MV-4-11 (cell line): ENCODE measurements at regions not wholly inside any gene's neighbourhood (a gene's known extent, or its start where the extent isn't known, plus 50 kb on each side); places are given as distances from the start of the nearest gene placed in this dataset.
"Not testable (repeated sequence)": the region's sequence is repeated elsewhere in the genome, so short reads cannot be mapped to it uniquely, and the experiment has no call there.

Source experiments
- DNase-seq: peaks from one replicate; lab custom pipeline; 2025; lab: John Stamatoyannopoulos, UW

GRCh38 chr18:12179029-12179428 lies 75.1 kb upstream of the CIDEA start:
- DNase-seq: not testable (repeated sequence)

GRCh38 chr18:12179697-12180577 lies 74.2 kb upstream of the CIDEA start:
- DNase-seq: not testable (repeated sequence)

- DNase-seq: not testable (repeated sequence)
Measured at GRCh38 chr18:12198797-12199196, 55.4 kb upstream of the CIDEA start.

- peak; percentile 84 for DNase-seq
Measured at GRCh38 chr18:12200186-12200585, 54.0 kb upstream of the CIDEA start.
